KMS-11 (cell line): ENCODE measurements at regions not wholly inside any gene's neighbourhood (a gene's known extent, or its start where the extent isn't known, plus 50 kb on each side); places are given as distances from the start of the nearest gene placed in this dataset.
"Not testable (repeated sequence)": the region's sequence is repeated elsewhere in the genome, so short reads cannot be mapped to it uniquely, and the experiment has no call there.

Experiments
- H2AFZ ChIP-seq: fragments of 200-600 bp; sonication (generic); 2 replicates; pipeline ENCODE4 v1.6.1; 2016; ENCODE audit warnings: antibody characterized with exemption, mixed run types, low read depth
- H3K27ac ChIP-seq: fragments of 200-600 bp; sonication (generic); 2 replicates; pipeline ENCODE4 v1.6.1; 2016; ENCODE audit warnings: mild to moderate bottlenecking, mixed run types
- H3K27me3 ChIP-seq: fragments of 200-600 bp; sonication (generic); 2 replicates; pipeline ENCODE4 v1.6.1; 2017; ENCODE audit warnings: mild to moderate bottlenecking, low read depth, mixed run types, moderate library complexity; ENCODE audit not compliant: insufficient read depth
- H3K36me3 ChIP-seq: fragments of 200-600 bp; sonication (generic); 2 replicates; pipeline ENCODE4 v1.6.1; 2017; ENCODE audit warnings: mild to moderate bottlenecking, mixed run types; ENCODE audit not compliant: insufficient read depth
- H3K4me1 ChIP-seq: fragments of 200-600 bp; sonication (generic); 2 replicates; pipeline ENCODE4 v1.6.1; 2016; ENCODE audit warnings: mild to moderate bottlenecking, low read depth, mixed run types; ENCODE audit not compliant: poor library complexity, severe bottlenecking
- H3K4me2 ChIP-seq: fragments of 200-600 bp; sonication (generic); 2 replicates; pipeline ENCODE4 v1.7.0; 2016; ENCODE audit warnings: mild to moderate bottlenecking, mixed run types
- H3K4me3 ChIP-seq: fragments of 200-600 bp; sonication (generic); IDR thresholded peaks from 2 replicates; pipeline ENCODE4 v1.6.1; 2017; ENCODE audit warnings: low read depth, low read length, mixed read lengths; ENCODE audit not compliant: insufficient read depth
- H3K79me2 ChIP-seq: fragments of 200-600 bp; sonication (generic); 2 replicates; pipeline ENCODE4 v1.6.1; 2016; ENCODE audit warnings: low read depth, mixed run types; ENCODE audit not compliant: insufficient read depth
- H3K9ac ChIP-seq: fragments of 200-600 bp; sonication (generic); 2 replicates; pipeline ENCODE4 v1.6.1; 2016; ENCODE audit warnings: mild to moderate bottlenecking, mixed run types
- H4K20me1 ChIP-seq: fragments of 200-600 bp; sonication (generic); 2 replicates; pipeline ENCODE4 v1.6.1; 2016; ENCODE audit warnings: mild to moderate bottlenecking, mixed run types; ENCODE audit not compliant: insufficient read depth
- TF ChIP-seq, protein P1 (sequence below): fragments of 200-600 bp; sonication (generic); conservative IDR thresholded peaks from 2 replicates; pipeline ENCODE4 v1.6.1; 2017; ENCODE audit warnings: low read depth, mild to moderate bottlenecking, antibody characterized with exemption, low read length, moderate library complexity, mixed read lengths

DNA sequence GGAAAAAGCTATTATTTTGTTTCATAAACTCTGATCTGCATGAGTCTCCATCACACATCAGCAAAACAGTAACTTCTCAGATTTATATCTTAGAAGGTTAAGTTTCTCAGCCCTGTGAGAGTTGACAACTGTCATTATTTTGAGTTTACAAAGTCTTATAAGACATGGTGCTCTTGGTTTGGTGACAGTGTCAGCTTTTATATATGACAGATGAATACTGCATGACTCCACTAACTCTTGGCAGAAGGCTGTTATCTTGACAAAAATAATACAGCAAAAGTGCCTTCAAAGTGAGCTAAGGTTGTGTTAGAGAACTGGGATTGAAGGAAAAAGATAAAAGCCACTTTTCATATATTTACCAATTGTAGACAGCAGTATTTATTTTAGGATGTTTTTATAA, 528.4 kb upstream of the SOX9 start:
- TF ChIP-seq, protein P1, sequence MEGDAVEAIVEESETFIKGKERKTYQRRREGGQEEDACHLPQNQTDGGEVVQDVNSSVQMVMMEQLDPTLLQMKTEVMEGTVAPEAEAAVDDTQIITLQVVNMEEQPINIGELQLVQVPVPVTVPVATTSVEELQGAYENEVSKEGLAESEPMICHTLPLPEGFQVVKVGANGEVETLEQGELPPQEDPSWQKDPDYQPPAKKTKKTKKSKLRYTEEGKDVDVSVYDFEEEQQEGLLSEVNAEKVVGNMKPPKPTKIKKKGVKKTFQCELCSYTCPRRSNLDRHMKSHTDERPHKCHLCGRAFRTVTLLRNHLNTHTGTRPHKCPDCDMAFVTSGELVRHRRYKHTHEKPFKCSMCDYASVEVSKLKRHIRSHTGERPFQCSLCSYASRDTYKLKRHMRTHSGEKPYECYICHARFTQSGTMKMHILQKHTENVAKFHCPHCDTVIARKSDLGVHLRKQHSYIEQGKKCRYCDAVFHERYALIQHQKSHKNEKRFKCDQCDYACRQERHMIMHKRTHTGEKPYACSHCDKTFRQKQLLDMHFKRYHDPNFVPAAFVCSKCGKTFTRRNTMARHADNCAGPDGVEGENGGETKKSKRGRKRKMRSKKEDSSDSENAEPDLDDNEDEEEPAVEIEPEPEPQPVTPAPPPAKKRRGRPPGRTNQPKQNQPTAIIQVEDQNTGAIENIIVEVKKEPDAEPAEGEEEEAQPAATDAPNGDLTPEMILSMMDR: no peak
- Histone ChIP-seq H3K27me3 (no peaks in the 10 kb centered on the region), H3K36me3 (no peaks in the 10 kb centered on the region), H3K4me2 (no peak overlapping the region), H3K4me3 (no peak overlapping the region), H3K27ac (no peak overlapping the region), H3K9ac (no peak overlapping the region), H3K4me1 (no peaks in the 10 kb centered on the region), H3K79me2 (no peaks in the 10 kb centered on the region), H2AFZ (no peak overlapping the region), H4K20me1 (no peaks in the 10 kb centered on the region)

GRCh38 chr17:71593078-71593477, 527.7 kb upstream of the SOX9 start:
- Histone ChIP-seq H3K79me2 (no peaks in the 10 kb centered on the region), H4K20me1 (no peaks in the 10 kb centered on the region), H3K4me2 (no peak overlapping the region), H3K27ac (no peak overlapping the region), H3K36me3 (no peaks in the 10 kb centered on the region), H3K9ac (no peak overlapping the region), H2AFZ (no peak overlapping the region), H3K27me3 (no peaks in the 10 kb centered on the region), H3K4me3 (no peak overlapping the region), H3K4me1 (no peaks in the 10 kb centered on the region)
- TF ChIP-seq, protein P1: no peak

DNA sequence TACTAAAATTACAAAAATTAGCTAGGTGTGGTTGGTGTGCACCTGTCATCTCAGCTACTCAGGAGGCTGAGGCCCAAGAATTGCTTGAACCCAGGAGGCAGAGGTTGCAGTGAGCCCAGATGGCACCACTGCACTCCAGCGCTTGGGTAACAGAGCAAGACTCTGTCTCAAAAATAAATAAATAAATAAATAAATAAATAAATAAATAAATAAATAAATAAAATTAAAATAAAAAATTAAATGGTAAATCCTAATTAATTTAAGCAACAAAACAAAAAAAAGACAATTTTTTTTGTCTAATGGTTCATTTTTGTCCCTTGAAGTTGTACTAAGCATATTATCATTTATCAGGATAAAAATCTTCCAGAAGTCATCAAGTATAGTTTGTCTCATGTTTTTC, 521.2 kb upstream of the SOX9 start:
- H4K20me1 ChIP-seq, H3K4me2 ChIP-seq, H3K4me3 ChIP-seq, H3K79me2 ChIP-seq, H3K36me3 ChIP-seq, H3K27ac ChIP-seq, H3K9ac ChIP-seq, H3K27me3 ChIP-seq, H2AFZ ChIP-seq, H3K4me1 ChIP-seq: not testable (repeated sequence)

GRCh38 chr17:71600137-71600789, 520.6 kb upstream of the SOX9 start:
- no peaks in the 10 kb centered on the region for H4K20me1 ChIP-seq
- H3K4me3 ChIP-seq: no peak overlapping the region
- H3K9ac ChIP-seq: no peak overlapping the region
- no peaks in the 10 kb centered on the region for H3K36me3 ChIP-seq
- H3K27me3 ChIP-seq: no peaks in the 10 kb centered on the region
- H3K27ac ChIP-seq: no peak overlapping the region
- H2AFZ ChIP-seq: no peak overlapping the region
- TF ChIP-seq, protein P1: no peak
- no peak overlapping the region for H3K4me2 ChIP-seq
- H3K79me2 ChIP-seq: no peaks in the 10 kb centered on the region
- H3K4me1 ChIP-seq: no peaks in the 10 kb centered on the region

DNA sequence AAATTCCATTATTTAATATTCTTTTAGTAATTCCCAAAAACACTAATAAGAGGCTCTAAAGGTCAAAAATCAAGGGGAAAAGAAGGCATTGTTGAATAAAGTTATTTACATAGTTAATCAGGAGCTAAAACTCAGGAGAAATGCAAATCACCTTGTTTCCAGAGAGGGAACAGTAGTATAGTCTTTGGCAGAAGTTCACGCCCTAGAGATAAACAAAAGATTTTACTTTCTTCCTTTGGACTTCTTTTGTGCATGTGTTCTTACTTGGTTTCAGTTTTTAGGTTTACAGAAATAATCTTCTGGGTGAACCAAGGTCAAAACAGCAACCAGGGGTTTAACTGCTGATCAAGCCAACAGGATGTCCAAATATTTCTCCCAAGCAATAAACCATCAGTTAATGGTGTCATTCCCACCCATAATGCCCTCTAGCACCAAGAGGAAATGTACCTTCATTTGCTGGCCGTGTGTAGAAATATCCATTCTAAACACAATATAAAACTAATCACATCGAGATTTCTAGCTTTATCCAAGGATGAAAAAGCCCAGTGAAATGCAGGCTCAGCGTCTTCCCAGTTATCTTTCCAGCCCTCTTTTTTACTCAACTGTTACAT, 518.8 kb upstream of the SOX9 start:
- Histone ChIP-seq H2AFZ (no peak overlapping the region), H3K79me2 (no peaks in the 10 kb centered on the region), H3K4me3 (no peak overlapping the region), H3K27ac (no peak overlapping the region), H3K9ac (no peak overlapping the region), H3K27me3 (no peaks in the 10 kb centered on the region; the same call in 1 of the 2 replicates), H3K4me1 (no peaks in the 10 kb centered on the region), H3K4me2 (no peak overlapping the region), H3K36me3 (no peaks in the 10 kb centered on the region), H4K20me1 (no peaks in the 10 kb centered on the region)
- TF ChIP-seq, protein P1: no peak
